HG03196 (cell line): ENCODE measurements at regions not wholly inside any gene's neighbourhood (a gene's known extent, or its start where the extent isn't known, plus 50 kb on each side); places are given as distances from the start of the nearest gene placed in this dataset.
"Not testable (repeated sequence)": the region's sequence is repeated elsewhere in the genome, so short reads cannot be mapped to it uniquely, and the experiment has no call there.

Experiments used
- ATAC-seq: cut with Tn5 transposase; IDR thresholded peaks from one replicate; pipeline ENCODE4 v1.9.1; 2021; ENCODE audit not compliant: unreplicated experiment

GRCh38 chr3:153785901-153786300 is 335.3 kb upstream of the ARHGEF26 start:
- no peak for ATAC-seq

DNA sequence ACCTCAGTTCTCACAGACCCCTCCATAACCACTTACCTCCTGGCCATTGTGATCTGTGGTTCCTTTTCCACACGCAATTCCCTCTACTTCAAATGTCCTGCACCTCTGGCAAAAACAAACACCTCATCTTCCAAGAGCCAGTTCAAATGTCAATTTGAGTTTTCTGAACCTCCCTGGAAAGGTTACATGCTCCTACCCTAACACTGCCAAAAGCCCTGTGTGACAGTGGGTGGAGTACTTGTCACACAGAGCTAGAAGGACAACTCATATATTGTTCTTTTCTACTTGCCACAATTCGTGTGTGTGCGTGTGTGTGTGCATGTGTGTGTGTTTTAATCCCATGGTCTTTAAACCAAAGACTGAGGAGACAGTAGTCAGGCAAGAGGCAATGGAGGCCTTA is 331.8 kb upstream of the ARHGEF26 start:
- ATAC-seq, result no peak

GRCh38 chr3:153797056-153797455 is 324.1 kb upstream of the ARHGEF26 start:
- ATAC-seq, result not testable (repeated sequence)

- ATAC-seq, result no peak
These were observed 312.1 kb upstream of the ARHGEF26 start for GRCh38 chr3:153809097-153809496.

- ATAC-seq, result no peak
These were observed 302.9 kb upstream of the ARHGEF26 start for GRCh38 chr3:153818338-153818737.

GRCh38 chr3:153820035-153820434 is 301.2 kb upstream of the ARHGEF26 start:
- ATAC-seq, result no peak

GRCh38 chr3:153828346-153828745 is 292.8 kb upstream of the ARHGEF26 start:
- ATAC-seq, result not testable (repeated sequence)

- ATAC-seq, result no peak
These were observed 291.5 kb upstream of the ARHGEF26 start for GRCh38 chr3:153829606-153830170.

- ATAC-seq, result no peak
These were observed 290.6 kb upstream of the ARHGEF26 start for GRCh38 chr3:153830552-153830951.

- peak; percentile 72 for ATAC-seq
These were observed 285.6 kb upstream of the ARHGEF26 start for GRCh38 chr3:153835540-153835939.

DNA sequence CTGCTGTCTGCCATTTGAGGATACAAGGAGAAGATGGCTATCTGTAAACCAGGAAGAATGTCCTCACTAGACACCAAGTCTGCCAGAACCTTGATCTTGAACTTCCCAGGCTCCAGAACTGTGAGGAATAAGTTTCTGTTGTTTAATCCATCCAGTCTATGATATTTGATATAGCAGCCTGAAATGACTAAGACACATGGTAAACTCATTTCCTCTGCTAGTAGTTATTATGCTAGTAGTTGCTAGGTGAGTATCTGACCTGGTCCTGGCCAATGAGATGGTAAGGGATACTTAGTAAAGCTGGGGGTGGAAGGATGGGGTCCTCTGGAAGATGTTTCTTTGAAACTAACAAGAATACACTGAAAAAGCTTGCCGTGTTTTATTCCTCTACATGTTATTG is 280.7 kb upstream of the ARHGEF26 start:
- no peak for ATAC-seq

- no peak for ATAC-seq
These were observed 277.2 kb upstream of the ARHGEF26 start for GRCh38 chr3:153843994-153844393.

- ATAC-seq, result no peak
These were observed 275.9 kb upstream of the ARHGEF26 start for GRCh38 chr3:153845311-153845710.

DNA sequence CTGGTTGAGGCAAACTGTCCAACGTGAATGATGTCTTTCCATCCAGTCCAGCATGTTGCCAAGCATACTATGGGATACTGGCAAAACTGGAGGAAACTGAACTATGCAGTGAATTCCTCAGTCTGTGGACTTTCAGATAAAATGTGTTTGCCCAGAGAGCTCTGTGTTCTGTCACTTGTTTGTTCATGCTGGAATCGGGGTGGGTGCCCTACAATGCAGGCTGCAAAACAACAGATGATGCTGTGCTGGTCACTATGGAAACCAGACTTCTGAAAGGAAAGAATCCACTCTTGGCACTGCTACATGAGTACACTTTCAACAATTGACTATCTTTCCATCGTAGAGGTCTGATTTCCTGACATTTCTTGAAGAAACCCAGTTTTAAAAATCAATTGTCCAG is 272.5 kb upstream of the ARHGEF26 start:
- no peak for ATAC-seq

DNA sequence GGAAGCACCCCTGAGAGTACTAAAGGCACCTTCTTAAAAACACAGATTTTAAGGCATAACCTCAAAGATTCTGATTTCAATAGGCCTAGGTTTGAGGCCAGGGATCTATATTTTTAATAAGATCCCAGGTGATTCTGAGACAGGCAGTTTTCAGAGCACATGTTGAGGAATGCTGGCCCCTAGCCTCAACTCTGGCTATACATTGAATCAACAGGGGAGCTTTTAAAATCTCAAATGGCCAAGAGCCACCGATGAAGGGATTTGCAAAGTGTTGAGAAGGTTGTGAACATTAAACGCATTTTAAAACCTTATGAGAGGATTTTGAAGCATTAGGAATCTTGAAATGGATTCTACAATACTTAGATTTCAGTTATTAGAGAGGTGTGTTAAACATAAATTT is 268.8 kb upstream of the ARHGEF26 start:
- no peak for ATAC-seq

GRCh38 chr3:153853163-153853562 is 268.0 kb upstream of the ARHGEF26 start:
- ATAC-seq, result no peak

DNA sequence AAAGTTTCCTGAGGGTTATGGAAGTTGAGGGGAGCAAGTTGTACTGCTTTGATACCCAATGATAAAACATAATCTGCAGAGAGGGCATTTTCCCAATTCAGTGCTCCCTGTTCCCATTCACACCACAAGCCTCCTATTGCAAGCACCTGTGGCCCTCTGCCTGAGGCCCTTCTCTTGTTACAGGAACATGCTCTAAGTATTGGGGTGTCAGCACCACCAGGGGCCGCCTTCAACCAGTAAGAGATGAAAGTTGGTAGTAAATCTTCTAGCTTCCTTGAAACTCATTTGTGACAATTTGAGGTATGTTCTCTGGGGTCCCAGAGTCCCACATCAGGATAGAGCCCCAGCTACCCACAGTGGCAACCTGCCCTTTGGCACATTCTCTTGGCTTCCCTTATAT is 265.4 kb upstream of the ARHGEF26 start:
- ATAC-seq, result peak; percentile 48

DNA sequence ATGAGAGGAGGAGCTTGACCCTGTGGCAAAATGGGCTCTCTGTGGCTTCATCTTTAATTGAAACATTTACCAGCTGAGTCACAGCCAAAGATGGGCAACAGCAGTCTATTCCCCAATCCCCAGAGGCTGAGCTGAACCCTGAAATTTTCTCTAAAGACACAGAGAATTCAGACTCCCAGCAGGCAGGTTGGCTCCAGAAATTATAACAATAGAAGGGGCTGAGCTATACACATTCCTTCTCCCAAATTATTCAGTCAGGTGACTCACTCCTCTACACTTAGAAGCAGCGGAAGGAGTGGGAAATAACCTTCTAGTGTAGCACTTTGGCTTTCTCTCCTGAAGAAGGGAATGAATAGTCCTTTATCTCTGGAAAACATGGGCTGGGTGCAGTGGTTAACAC is 264.3 kb upstream of the ARHGEF26 start:
- ATAC-seq, result no peak

DNA sequence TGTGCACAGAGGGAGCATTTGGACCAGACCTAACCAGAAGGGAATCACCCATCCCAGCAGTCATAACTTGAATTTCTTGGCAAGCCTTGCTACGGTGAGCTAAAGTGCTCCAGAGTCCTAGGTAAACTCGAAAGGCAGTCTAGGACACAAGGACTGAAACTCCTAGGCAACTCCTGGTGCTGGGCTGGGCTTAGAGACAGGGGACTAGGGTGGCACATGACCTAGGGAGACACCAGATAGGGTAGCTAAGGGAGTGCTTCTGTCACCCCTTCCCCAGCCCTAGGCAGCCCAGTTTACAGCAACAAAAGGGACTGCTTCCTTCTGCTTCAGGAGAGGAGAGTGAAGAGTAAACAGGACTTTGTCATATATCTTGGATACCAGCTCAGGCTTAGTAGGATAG is 256.4 kb upstream of the ARHGEF26 start:
- ATAC-seq, result no peak

DNA sequence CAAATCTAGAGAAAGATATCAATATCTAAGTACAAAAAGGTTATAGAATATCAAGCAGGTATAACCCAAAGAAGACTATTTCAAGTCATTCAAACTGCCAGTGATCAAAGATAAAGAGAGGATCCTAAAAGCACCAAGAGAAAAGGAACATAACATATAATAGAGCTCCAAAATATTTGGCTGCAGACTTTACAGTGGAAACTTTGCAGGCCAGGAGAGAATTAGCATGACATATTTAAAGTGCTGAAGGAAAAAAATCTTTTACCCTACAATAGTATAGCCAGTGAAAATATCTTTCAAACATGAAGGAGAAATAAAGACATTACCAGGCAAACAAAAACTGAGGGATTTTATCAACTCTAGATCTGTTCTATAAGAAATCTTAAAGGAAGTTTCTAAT is 254.3 kb upstream of the ARHGEF26 start:
- ATAC-seq, result no peak

DNA sequence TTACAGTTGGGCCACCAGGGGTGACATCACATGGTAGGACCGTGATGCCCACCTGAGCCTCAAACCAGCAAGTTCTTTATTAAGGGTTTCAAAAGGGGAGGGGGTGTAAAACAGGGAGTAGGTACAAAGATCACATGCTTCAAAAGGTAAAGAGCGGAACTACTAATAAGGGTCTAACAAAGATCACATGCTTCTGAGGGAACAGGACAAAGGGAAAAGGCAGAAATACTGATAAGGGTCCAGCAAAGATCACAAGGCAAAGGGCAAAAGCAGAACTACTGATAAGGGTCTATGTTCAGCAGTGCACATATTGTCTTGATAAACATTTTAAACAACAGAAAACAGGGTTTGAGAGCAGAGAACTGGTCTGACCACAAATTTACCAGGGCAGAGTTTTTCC is 246.8 kb upstream of the ARHGEF26 start:
- ATAC-seq, result not testable (repeated sequence)

DNA sequence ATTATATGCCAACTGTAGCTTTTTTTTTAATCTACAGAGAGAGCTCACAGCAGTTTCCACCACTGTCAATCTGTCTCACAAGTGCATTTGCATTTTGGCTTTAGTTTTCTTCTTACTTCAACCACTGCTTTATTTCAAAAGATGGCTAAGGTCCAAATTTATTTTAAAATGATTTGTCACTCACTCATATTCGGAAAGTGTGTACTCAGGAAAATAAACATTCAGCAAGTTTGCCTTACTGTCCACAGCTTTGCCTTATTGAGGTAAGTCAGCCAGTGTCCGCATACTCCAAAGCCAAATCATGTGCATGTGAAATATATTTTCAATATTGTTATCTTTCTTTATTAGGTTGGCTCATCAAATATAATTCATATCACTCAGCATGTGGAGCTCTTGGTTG is 240.7 kb upstream of the ARHGEF26 start:
- ATAC-seq, result no peak

DNA sequence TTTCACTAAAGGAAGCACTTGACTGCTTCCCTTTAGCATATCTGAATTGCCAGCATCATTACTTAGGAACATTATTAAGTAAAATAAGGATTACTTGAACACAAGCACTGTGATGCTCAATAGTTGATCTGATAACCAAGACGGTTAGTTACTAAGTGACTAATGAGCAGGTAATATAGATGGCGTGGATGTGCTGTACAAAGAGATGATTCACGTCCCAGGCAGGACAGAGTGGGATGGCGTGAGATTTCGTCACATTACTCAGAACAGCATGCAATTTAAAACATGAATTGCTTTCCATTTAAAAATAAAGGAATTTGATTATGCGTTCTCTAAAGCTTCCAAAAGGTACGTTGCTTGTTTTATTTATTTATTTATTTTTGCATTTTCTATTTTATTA is 240.0 kb upstream of the ARHGEF26 start:
- no peak for ATAC-seq

DNA sequence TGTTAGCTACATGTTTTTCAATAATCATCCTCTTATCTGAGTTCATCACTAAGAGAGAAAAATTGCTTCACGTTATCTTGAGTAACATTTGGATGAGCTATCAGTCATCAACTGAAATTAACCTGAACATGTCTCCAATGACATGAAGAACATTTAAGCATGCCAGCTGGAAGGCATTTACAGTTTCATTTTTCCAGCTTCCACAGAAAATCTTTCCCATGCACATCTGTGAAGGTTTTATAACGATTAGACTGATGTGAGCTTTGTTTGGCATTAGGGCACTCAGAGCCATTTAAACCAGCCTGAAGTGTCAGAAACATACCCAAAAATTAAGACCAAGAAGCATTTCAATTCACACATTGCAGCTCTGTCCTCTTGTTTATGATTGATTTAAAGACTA is 235.8 kb upstream of the ARHGEF26 start:
- ATAC-seq, result no peak
